ENCODE measurements at regions not wholly inside any gene's neighbourhood (a gene's known extent, or its start where the extent isn't known, plus 50 kb on each side); places are given as distances from the start of the nearest gene placed in this dataset.
"Not testable (repeated sequence)": the region's sequence is repeated elsewhere in the genome, so short reads cannot be mapped to it uniquely, and the experiment has no call there.

- not testable (repeated sequence) for DNase-seq (ENCODE audit: low read depth in 2 of 2, low spot score in 1 of 2)
Observed at GRCh38 chr18:59971144-59971543, 71.3 kb downstream of the PMAIP1 start.

DNA sequence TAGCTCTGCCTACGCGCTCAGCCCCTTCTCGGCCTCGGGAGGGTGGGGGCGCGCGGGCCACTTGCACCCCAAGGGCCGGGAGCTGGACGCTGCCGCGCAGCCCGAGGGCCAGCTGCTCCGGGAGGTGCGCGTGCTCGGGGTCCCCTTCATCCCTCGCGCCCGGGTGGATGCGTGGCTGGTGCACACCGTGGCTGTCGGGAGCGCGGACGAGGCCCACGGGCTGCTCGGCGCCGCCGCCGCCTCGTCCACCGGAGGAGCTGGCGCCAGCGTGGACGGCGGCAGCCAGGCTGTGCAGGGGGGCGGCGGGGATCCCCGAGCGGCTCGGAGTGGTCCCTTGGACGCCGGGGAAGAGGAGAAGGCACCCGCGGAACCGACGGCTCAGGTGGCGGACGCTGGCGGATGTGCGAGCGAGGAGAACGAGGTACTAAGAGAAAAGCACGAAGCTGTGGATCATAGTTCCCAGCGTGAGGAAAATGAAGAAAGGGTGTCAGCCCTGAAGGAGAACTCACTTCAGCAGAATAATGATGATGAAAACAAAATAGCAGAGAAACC is 69.8 kb downstream of the PMAIP1 start:
- DNase-seq (ENCODE audit: low read depth in 2 of 2, low spot score in 1 of 2), result not testable (repeated sequence)

DNA sequence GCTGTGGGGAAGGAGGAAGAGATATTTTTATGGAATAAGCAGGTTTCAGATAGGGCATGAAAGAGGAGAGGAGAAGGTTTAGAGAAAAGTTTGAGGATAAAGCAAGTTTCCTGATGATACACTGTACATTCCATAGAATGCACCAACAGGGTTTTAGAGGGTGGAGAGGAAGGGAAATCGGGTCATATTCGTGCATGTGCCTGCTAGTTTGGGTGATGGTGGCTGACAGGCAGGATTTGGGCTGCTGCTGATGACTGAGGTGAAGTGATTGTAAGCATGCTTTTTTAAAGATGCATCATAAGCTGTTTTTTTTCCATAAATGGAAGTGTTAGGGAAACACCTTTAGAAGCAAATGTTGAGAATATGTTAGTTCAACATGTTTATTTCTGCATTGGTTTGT is 68.8 kb downstream of the PMAIP1 start:
- DNase-seq (ENCODE audit: low read depth in 2 of 2, low spot score in 1 of 2), result no peak

GRCh38 chr18:59967878-59968277 is 68.1 kb downstream of the PMAIP1 start:
- DNase-seq (ENCODE audit: low read depth in 2 of 2, low spot score in 1 of 2), result no peak

DNA sequence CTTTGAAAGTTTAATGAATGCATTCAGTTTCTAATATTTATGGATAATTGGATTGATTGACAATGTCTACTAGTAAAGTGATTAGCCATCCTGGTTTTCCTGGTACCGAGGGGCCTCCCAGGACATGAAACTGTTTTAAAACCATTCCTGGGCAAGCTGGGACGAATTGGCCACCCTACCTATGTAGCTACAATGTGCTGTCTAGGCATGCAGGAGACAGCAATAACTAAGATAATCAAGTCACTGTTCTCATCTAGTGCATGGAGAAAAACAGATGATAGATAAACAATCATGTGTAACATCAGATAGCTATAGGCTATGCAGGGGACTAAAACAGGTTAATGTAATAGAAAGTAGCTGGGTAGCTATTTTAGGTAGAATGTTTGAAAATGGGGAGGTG is 67.1 kb downstream of the PMAIP1 start:
- DNase-seq (ENCODE audit: low read depth in 2 of 2, low spot score in 1 of 2), result no peak

GRCh38 chr18:59963229-59963628 is 63.4 kb downstream of the PMAIP1 start:
- no peak for DNase-seq (ENCODE audit: low read depth in 2 of 2, low spot score in 1 of 2)

DNA sequence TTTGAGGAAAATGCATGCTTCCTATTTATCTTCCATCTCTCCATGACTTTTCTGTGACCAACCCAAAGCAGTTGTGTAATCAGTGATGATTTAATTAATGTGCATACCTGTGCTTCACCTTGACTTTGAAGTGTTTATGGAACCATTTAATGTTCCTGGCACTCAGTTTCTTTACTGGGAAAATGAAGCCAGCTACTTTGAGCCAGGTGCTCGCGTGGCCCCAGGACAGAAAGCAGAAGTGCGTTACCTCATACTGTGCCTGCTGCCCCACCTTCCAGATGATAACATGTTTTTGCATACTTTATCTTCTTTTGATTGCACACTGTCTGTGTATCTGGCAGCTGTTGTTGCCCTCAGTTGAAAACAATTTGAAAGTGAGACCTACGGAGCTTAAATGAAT is 61.3 kb downstream of the PMAIP1 start:
- no peak for DNase-seq (ENCODE audit: low read depth in 2 of 2, low spot score in 1 of 2)

GRCh38 chr18:59960272-59960671 is 60.5 kb downstream of the PMAIP1 start:
- no peak for DNase-seq (ENCODE audit: low read depth in 2 of 2, low spot score in 1 of 2)

- no peak for DNase-seq (ENCODE audit: low read depth in 2 of 2, low spot score in 1 of 2)
Observed at GRCh38 chr18:59959606-59960005, 59.8 kb downstream of the PMAIP1 start.

- DNase-seq (ENCODE audit: low read depth in 2 of 2, low spot score in 1 of 2), result no peak
Observed at GRCh38 chr18:59959073-59959472, 59.3 kb downstream of the PMAIP1 start.

GRCh38 chr18:59957957-59958356 is 58.2 kb downstream of the PMAIP1 start:
- no peak for DNase-seq (ENCODE audit: low read depth in 2 of 2, low spot score in 1 of 2)

DNA sequence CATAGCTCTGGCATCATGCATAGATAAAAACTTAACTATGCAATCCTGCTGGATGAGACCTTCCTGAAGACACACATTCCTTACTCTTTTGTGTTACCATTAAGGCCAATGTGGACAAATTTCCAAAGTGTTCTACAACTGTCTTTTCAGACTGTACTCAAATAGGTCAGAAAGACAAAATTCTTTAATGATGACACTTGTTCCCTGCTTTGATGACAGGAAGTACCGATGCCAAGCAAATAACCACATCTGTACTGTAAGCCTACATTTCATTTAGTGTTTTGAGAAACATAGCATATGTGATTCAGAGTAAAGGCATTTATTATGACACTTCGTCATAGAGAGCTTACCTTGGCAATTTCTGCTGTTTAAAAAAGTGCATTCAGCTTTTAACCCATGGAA is 55.0 kb downstream of the PMAIP1 start:
- DNase-seq (ENCODE audit: low read depth in 2 of 2, low spot score in 1 of 2), result no peak

GRCh38 chr18:59954241-59954640 is 54.4 kb downstream of the PMAIP1 start:
- DNase-seq (ENCODE audit: low read depth in 2 of 2, low spot score in 1 of 2), result no peak
